ENCODE measurements at regions not wholly inside any gene's neighbourhood (a gene's known extent, or its start where the extent isn't known, plus 50 kb on each side); places are given as distances from the start of the nearest gene placed in this dataset.
A peak's percentile ranks its signal among the peaks of the same experiment; 100 is the strongest.

DNA sequence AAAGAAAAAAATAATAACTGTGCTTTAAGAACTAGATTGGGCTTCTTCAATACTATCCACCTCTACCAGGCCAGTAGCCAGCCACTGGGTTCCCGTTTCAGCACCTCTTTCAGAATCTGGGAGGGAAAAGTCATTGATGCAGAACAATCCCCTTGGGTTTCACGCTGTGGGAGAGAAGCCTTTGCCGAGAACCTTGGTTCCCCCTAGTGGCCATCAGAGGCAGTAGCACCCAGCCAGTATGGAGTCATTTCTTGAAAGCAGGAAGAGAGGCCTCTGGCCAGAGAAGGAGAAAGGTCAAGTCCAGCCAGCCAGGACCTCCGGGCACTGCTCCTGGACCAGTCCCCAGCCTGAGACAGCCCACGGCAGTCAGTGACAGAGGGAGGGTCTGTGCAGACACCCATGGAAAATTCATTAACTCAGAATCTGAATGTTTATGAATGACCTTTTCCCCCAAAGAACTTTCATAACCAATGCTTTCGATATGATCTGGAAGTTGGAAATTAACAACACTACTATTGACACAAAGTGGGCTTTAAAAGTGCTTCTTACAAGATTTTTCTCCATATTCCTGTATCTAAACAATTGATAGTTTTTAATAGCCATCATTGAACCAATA lies 51.2 kb upstream of the CDH5 start:
- peak; percentile 66 to 89 (median 82) for DNase-seq

DNA sequence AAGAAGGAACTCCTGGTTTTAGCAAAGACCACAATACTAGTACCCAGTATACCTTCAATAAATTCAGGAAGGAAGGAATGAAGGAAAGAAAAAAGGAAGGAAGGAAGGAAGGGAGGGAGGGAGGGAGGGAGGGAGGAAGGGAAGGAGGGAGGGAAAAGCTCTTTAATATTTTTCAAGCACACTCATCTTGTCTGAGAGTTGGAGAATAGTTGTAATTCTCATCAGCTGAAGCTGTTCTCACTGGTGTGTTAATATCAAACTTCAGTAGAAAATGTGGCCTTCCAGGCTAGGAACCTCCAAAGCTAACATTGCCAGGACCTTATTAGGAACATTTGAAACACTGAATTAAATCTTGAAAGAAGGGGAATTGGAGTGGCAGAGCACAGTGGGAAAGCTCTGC lies 55.2 kb upstream of the CDH5 start:
- DNase-seq, result no peak

DNA sequence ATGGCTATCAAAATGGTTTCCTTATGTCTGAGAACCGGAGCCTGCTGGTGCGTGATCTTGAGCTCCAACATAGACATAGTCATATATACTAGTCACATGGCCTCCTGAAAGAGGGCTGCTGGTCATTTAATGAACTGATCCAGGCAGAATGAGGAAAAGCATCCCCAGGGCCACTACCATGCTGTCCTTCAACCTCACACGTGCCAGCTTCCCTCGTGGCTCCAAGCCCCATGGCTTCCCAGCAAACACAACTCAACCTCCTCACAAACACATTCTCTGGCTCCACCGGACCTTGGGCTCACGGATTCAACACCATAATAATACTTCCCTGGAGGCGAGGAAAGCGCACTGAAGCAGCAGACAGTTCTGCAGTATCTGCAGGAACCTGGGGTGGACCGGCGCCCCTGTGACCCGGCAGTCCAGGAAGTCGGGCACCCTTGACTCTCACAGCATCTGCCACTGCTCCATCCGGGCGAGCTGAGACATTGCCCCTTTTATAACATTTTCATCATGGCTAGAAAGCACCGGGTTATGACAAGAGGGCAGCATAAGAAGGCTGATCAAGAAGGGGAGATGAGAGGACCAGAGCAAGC lies 57.2 kb upstream of the CDH5 start:
- no peak for DNase-seq

DNA sequence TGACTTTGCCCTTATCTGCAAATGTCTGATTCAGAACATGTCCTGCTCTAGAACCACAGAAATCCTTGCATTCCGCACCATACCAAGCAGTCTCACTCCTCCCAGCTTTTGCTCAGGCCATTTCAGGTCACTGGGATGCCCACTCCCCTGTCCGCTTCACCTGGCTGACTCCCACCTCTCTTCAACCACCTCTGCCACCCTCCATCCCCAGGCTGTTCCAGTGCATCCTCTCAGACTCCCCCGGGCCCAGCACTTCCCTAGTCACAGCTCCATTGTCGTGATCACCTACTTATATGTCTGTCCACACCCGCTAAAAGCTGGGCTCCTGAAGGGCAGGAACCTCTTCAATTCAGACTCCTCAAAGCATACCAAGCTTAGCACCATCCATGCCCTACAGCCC lies 58.4 kb upstream of the CDH5 start:
- DNase-seq, result no peak

DNA sequence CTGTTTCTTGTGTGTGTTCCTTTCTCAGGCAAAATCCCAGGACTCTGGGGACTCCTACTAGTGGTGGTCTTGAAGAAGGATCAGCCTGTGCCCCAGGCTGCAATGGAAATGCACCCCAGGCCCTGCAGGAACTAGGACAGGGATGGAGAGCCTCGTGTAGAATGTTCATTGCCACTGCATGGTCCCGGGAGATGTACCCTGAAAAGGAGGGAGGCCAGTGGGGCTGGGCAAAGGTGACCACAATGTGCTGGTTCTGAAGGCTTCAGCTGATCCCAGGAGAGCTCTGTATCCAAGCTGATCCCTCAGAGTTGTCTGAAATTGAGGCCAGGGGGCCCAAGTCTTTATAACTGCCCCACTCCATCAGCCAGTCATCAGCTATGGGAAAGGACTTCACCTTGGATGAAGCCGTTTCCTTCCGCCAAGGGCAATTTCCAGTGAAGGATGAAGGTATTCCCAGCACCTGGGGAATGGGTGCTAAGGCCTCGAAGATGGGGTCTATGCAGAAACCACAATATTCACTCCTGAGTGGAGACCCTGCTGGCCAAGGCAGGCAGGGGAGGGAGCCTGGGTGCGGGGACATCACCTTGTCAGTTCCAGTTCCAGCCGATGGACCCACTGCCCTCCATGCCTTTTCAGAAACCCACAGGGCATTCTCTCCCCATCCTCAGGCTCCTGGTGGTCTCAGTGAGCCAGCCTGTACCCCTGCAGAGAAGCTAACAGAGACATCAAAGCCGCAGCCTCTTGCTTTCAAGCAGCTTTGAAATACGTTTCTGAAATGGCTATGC lies 59.9 kb upstream of the CDH5 start:
- no peak for DNase-seq

DNA sequence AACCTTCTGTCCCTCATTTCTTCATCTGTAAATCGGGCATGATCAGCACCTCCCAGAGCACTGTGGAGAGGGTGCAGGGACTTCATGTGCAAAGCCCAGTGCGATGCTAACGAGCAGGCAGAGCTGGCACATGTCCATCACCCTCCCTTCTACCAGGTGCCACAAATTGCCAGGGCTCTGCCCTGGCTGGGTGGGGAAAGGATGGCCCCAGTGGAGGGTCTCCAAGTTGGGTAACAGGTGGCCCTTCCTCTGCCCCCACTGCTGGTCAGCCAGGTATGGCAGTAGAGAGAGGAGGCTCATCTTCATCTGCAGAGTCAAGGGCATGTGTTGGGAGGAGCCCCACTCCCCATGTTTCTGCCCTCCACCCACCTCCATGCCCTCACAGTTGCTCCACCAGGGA lies 61.5 kb upstream of the CDH5 start:
- DNase-seq, result no peak

DNA sequence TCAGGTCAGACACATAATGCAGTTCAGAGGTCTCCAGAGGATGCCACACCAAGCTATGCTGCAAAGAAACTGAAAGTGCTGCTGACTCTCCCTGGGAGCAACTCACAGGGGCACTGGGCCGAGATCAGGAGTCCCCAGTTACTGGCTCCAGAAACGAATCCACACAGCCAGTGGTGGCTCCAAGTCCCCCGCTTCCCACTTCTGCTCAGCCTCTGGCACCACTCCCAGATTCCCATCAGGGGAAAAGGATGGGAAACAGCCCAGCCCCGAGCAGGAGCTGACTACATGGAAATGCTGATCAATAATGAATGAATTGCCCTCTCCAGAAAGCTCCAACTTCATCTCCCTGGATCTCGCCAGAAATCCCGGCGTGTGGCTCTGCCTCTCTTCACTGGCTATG lies 62.3 kb upstream of the CDH5 start:
- peak; percentile 20 to 83 (median 69) for DNase-seq

DNA sequence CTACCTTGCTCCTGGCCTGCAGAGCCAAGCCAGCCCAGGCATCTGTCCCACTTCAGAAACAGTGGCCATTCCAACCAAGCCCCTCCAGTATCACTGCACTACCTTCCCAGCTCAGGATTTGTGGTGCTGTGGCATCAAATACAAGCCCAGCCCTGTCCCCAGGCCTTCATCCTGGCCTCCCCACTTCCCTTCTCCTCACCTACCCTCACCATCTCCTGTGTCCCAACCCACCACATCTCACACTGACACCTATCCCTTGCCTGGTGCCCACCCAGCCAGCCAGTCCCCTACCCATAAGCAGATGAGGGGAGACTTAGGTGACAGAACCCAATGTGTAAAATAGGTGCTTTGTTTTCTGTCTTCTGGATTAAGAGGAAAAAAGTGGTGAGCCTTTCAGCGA lies 66.0 kb upstream of the CDH5 start:
- no peak for DNase-seq

DNA sequence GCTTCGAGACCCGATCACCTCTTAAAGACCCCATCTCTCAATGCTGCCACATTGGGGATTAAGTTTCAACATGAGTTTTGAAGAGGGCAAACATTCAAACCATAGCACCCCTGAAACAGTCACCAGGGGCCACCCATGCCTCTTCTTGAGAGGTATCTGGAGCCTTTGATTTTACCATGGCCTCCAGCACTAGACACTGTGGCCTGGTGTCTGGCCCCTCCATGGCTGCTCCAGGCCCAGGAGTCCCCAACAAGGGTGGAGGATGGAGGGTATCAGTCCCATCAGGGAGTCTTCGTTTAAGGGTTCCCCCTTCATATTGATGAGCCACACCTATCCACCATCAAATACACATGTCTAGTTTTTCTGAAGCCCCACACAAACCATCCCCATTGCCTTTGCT lies 66.5 kb upstream of the CDH5 start:
- DNase-seq, result no peak

DNA sequence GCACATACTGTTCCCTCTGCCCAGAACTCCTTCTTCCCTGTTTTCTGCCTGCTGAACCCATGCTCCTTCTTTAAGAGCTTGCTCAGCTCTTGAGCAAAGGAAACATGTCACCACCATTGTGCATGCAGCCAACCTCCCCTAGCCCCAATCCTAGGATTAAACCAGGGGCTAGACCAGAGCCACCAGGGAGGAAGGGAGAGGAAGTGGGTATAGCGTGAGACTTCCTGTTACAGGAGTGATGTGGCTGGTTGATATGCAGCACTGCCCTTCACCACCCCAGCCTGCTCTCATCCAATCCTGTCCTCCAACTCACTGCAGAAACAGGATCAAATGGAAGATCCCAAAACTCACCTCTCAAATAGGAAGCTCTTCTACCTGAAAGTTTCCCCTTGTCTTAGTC lies 67.1 kb upstream of the CDH5 start:
- no peak for DNase-seq

DNA sequence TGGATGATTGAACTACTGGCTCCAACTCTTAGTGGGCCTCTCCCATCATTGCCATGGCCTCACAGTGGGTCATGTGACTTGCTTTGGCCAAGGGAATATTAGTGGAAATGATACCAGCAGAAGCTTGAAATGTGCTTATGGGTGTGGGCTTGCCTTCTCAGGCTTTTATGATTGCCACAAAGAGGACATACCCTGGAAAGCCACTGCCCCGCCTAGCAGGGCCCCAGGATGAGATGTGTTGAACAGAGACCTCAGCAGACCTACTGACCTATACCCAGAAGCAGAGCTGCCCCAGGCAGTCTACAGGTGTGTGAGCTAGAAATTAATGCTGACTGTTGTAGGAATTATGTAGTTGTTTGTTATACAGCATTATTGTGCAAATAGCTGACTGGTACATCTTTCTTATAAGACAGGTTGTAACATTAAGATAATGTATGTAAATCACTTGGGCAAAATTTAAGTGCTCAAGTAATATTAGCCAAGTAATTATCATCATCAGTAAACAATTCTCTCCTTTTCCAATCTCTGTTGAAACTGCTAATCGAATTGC lies 67.8 kb upstream of the CDH5 start:
- DNase-seq, result no peak

DNA sequence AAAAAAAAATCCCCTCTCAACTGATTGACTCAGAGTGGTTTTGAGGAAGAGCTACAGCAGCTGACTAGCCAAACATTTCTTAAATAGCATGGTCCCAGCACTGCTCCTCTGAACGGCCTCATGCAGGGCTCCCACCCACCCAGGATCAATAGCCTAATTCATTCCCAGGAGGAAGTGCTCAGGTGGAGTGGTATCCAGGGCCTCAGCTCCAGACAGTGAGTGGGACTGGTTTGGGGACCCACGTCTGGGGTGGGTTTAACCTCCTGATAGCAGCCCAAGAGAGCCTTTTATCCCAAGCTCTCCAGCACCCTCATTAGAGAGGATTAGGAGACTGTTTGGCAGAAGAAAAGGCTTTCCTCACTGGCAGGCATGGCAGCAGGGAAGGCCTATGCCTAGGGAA lies 68.5 kb upstream of the CDH5 start:
- no peak for DNase-seq

DNA sequence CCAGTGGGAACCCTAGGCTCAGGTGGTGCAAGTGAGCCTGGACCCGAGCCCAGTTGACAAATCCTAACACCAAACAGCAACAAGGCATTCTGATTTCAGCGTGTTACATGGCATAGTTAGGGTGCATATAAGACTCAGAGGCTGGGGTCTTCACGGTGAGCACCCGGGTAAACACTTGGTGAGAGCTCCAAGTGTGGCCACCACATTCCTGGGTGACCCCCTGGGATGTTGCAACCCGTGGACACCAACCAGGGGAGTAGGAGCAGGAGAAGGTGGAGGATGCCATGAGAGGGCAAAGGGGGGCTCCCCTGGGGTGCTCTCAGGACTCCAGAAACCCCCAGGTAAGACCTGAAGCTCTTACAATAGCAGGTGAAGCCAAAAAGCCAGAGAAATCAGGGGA lies 69.9 kb upstream of the CDH5 start:
- no peak for DNase-seq

DNA sequence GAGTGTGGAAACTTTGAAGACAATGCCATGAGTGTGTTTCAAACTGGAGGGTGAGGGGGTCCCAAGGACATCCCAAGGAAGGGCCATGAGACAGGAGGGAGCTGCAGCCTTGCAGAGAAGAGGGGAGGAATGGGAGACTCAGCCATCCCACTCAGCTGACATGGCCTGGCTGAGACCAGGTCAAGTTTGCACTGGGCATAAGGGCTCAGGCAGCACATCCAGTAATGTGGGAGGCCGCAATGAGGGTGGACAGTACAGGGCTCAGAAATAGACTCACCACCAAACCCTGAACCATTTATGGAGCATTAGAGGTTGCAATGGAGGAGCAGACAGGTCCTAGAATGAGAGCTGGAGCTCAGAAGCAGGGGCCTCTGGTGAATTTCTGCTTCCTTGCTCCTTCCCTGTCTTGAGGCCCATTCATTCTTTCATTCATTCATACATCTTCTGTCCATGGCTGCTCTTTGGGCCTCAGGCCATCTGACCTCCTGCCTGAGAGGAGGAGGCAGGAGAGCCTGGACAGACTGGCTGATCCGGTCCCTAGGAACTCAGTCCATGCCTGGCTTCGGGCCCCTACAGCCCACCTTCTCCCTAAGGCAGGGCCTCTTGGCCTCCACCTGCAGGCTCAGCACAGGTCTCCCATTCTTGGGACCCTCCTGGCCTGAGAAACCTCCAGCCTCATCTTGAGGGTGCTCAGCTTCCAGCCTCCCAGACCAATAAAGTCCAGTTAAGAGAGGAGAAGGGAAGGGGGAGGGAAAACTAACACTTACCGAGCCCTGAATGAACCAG lies 70.5 kb upstream of the CDH5 start:
- no peak for DNase-seq

DNA sequence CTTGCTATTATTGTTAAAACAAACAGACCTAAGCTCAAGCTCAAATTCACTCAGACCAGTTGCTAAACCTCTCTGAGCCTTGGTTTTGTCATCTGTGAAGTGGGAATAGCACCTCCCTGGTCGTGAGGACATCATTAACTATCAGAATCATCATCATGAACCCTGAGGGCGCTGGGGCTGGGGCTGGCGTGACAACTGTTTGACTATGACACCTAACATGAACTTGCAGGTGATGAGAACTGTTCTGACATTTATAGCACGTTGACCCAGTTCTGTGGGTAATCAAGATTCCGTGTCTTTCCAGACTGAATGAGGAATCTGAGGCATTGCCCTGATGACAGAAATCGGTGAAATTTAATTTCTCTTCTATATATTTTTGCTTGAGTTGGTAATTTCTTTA lies 71.3 kb upstream of the CDH5 start:
- DNase-seq, result no peak

DNA sequence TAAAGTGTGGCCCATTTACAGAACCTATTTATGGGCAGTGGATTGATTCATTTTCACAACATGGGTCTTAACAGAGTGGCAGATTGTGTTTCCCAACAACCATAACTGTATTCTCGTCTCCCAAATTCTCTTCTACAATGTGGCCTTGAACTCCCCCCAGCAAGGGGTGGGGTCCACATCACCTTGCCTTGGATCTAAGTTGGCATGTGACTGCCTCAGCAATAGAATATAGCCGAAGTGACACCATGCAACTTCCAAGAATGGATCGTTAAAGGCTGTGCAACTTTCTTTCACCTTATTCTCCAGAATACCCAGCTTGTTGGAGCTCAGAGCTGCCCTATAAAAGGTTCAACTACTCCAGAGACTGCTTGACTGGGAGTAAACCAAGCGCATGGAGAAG lies 72.0 kb upstream of the CDH5 start:
- DNase-seq, result no peak

DNA sequence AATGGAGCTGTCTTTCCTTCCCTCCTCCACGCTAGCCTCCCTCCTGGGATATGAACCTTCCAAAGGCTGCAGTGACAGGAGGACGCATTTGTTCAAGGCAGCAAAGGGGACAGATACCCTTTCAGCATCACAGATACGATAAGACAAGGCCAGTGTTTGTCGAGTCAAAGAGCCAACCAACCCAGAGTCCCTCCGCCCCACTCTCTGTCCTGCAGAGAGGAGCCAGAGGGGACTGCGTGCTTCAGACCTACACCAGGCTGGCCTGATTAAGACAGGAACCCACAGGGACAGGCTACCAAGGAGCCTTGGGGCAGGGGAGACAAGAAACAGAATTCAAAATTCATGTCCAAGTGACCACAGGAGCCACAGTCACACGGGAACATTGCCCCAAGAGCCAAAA lies 72.6 kb upstream of the CDH5 start:
- no peak for DNase-seq

DNA sequence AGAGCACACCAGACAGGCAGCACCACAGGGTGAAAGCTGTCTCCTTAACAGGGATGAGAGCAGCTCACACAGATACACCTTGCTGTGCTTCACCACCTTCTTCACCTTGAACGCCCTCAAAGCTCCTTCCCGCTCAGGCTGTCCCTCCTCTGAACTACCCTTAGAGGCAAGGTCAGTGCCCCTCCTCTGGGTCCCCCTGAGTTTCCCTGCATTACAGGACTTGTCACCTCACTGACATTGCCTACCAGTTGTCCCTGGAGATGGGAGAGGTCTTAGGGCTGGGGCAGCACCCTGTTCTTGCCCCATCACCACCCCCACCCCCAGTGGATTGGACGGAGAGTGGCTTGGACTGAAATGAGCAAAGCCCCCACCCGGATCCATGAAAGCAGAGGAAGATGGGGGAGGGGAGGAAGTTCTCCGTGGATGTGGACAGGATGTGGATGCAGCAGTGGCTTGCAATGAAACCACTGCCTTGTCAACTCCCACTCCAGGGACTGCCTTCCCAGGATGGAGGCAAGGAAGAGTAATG lies 73.2 kb upstream of the CDH5 start:
- DNase-seq, result no peak

DNA sequence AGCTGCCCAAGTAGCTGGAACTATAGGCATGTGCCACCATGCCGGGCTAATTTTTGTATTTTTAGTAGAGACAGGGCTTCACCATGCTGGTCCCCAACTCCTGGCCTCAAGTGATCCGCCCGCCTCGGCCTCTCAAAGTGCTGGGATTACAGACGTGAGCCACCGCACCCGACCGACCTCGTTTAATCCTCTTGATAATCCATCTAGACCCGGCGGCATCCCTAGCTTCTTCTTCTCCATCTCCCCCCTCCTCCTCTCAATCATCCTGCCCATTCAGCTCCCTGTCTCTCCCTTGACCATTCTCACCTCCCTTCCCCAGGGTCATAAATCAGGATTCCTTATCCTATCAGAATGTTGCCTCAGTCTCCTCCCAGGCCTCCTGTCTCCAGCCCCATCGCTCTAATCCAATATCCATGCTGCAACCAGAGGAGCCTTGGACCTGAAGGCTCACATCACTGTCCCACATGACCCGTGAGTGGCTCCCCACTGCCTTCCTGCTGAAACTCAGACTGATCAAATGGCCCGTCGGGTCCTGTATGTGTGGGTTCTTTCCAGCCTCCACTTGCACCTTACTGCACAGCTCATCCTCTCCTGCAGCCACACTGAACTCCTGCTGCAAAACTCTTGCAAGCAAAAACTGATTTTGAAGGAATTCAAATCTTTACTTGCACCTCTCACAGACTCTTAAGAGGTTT lies 74.1 kb upstream of the CDH5 start:
- DNase-seq, result no peak

DNA sequence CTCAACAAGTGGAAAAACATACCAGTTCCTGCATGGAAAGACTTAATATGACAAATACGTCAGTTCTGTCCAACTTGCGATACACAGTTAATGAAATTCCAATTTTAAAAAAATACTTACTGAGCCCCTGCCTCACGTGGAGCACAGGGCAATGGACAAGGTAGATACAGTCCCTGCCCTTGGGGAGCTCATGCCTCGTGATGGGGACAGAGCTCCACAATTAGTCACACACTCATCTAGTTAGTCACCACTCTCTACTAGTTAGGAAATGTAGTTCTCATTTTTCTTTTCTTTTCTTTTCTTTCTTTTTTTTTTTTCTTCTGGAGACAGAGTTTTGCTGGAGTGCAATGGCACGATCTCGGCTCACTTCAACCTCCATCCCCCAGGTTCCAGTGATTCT lies 74.7 kb upstream of the CDH5 start:
- no peak for DNase-seq

DNA sequence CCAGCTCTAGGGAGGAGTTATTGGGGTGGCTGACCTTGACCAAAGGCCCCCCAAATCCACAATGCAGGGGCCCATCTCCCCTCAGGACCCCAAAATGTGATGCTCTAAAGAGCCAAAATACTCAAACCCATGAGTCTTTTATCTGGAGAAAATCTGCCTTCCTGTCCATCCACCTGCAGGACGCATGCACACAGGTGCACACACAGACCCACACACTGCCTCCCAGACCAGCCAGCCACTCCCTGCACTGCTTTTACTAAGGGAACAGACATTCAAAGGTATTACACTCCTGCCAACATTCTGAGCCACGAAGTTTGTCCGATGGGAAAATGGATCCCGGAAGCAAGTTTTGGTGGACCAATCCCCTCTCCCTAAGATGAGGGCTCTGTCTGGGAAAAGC lies 76.1 kb upstream of the CDH5 start:
- no peak for DNase-seq

DNA sequence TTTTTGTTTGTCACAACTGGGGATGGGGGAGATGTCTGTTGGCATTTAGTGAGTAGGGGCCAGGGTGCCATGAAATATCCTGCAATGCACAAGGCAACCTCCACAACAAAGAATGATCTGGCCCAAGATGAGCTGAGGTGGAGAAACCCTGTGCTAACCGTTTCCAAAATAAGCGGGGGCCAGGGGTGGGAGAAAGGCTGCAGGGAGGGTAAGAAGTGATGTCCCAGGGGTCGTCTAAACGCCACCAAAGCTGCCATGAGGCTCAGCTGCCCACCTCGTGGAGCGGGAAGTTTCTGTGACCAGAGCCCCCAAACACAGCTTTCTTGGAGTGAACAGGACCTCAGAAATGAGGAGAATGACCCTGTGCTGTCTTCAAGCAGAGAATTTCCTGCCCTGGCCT lies 76.5 kb upstream of the CDH5 start:
- no peak for DNase-seq

Measured in muscle of back (tissue), 3 donors.